NCI-H2227 (cell line): ENCODE measurements at regions not wholly inside any gene's neighbourhood (a gene's known extent, or its start where the extent isn't known, plus 50 kb on each side); places are given as distances from the start of the nearest gene placed in this dataset.
A peak's percentile ranks its signal among the peaks of the same experiment; 100 is the strongest.
"Not testable (repeated sequence)": the region's sequence is repeated elsewhere in the genome, so short reads cannot be mapped to it uniquely, and the experiment has no call there.

Experiments used
- DNase-seq: peaks from one replicate; lab custom pipeline; 2025; ENCODE audit not compliant: unreplicated experiment; lab: John Stamatoyannopoulos, UW

- DNase-seq: peak; percentile 53
Measured at GRCh38 chr1:209198961-209199750, 384.4 kb upstream of the CAMK1G start.

GRCh38 chr1:209199822-209200221 lies 383.7 kb upstream of the CAMK1G start:
- DNase-seq: peak; percentile 78

- not testable (repeated sequence) for DNase-seq
Measured at GRCh38 chr1:209202321-209202720, 381.2 kb upstream of the CAMK1G start.

GRCh38 chr1:209202830-209203532 lies 380.5 kb upstream of the CAMK1G start:
- DNase-seq: peak; percentile 81

- DNase-seq: no peak
Measured at GRCh38 chr1:209203533-209203895, 380.0 kb upstream of the CAMK1G start.

GRCh38 chr1:209205039-209205438 lies 378.5 kb upstream of the CAMK1G start:
- DNase-seq: no peak

GRCh38 chr1:209207126-209207700 lies 376.3 kb upstream of the CAMK1G start:
- DNase-seq: no peak

- peak; percentile 87 for DNase-seq
Measured at GRCh38 chr1:209207701-209208286, 375.7 kb upstream of the CAMK1G start.

GRCh38 chr1:209208648-209209047 lies 374.9 kb upstream of the CAMK1G start:
- no peak for DNase-seq

GRCh38 chr1:209213989-209214388 lies 369.5 kb upstream of the CAMK1G start:
- DNase-seq: no peak

- no peak for DNase-seq
Measured at GRCh38 chr1:209215826-209216225, 367.7 kb upstream of the CAMK1G start.

GRCh38 chr1:209218113-209218512 lies 365.4 kb upstream of the CAMK1G start:
- no peak for DNase-seq

GRCh38 chr1:209218981-209219380 lies 364.5 kb upstream of the CAMK1G start:
- DNase-seq: no peak

- DNase-seq: no peak
Measured at GRCh38 chr1:209219791-209220524, 363.6 kb upstream of the CAMK1G start.

- DNase-seq: no peak
Measured at GRCh38 chr1:209222826-209223225, 360.7 kb upstream of the CAMK1G start.

GRCh38 chr1:209223791-209224190 lies 359.7 kb upstream of the CAMK1G start:
- DNase-seq: no peak

- DNase-seq: no peak
Measured at GRCh38 chr1:209224886-209225285, 358.6 kb upstream of the CAMK1G start.

- DNase-seq: no peak
Measured at GRCh38 chr1:209227171-209227570, 356.3 kb upstream of the CAMK1G start.

- DNase-seq: no peak
Measured at GRCh38 chr1:209227941-209228340, 355.6 kb upstream of the CAMK1G start.

GRCh38 chr1:209229494-209230061 lies 353.9 kb upstream of the CAMK1G start:
- DNase-seq: no peak

- DNase-seq: no peak
Measured at GRCh38 chr1:209230314-209230713, 353.2 kb upstream of the CAMK1G start.
